Lung (tissue), 11 donors: ENCODE measurements at regions not wholly inside any gene's neighbourhood (a gene's known extent, or its start where the extent isn't known, plus 50 kb on each side); places are given as distances from the start of the nearest gene placed in this dataset.

Experiments
- ATAC-seq: fragments of 200-7000 bp; cut with Tn5 transposase; one replicate; pipeline ENCODE4 v1.9.1; 2020; ENCODE audit warnings: moderate number of reproducible peaks; ENCODE audit not compliant: insufficient read depth, low FRiP score
- DNase-seq, 3 donors: peaks; one replicate each; pipeline ENCODE4 v3.0.0-alpha.2; 2013 to 2017
- H3K27ac ChIP-seq, 2 donors: one replicate each; pipeline ENCODE4 v1.5.1; 2013; ENCODE audit warnings: mild to moderate bottlenecking in 2 of 2, moderate library complexity in 2 of 2, control low read depth in 1 of 2, inconsistent platforms in 1 of 2, low read depth in 1 of 2, low read length in 1 of 2
- H3K27me3 ChIP-seq, 3 donors: one replicate each; pipeline ENCODE4 v1.5.1; 2013; ENCODE audit warnings: low read length in 2 of 3; ENCODE audit not compliant: control insufficient read depth in 3 of 3, insufficient read depth in 3 of 3
- H3K36me3 ChIP-seq, 4 donors: one replicate each; pipeline ENCODE4 v1.5.1; 2013; ENCODE audit warnings: low read length in 4 of 4, mild to moderate bottlenecking in 1 of 4, moderate library complexity in 1 of 4; ENCODE audit not compliant: control insufficient read depth in 4 of 4, insufficient read depth in 4 of 4
- H3K4me1 ChIP-seq, 5 donors: one replicate each; pipeline ENCODE4 v1.5.1; 2013; ENCODE audit warnings: low read length in 5 of 5, mild to moderate bottlenecking in 2 of 5, moderate library complexity in 1 of 5; ENCODE audit not compliant: control insufficient read depth in 5 of 5, insufficient read depth in 5 of 5
- H3K4me3 ChIP-seq: one replicate; pipeline ENCODE4 v1.5.1; 2013; ENCODE audit warnings: mild to moderate bottlenecking, control low read depth, moderate library complexity
- H3K9ac ChIP-seq, 2 donors: one replicate each; pipeline ENCODE4 v1.5.1; 2013; ENCODE audit warnings: low read length in 2 of 2, control low read depth in 1 of 2; ENCODE audit not compliant: insufficient read depth in 1 of 2
- H3K9me3 ChIP-seq, 4 donors: one replicate each; pipeline ENCODE4 v1.5.1; 2013; ENCODE audit warnings: low read length in 3 of 4, mild to moderate bottlenecking in 1 of 4, moderate library complexity in 1 of 4; ENCODE audit not compliant: control insufficient read depth in 4 of 4, insufficient read depth in 3 of 4
- WGBS, 2 donors: extraction: QIAGEN DNeasy Blood & Tissue Kit; methylation state at CpG; one replicate each; pipeline ENCODE4 v1.1.7; 2013; 5-methylcytosine and 5-hydroxymethylcytosine counted together
- TF ChIP-seq, protein P1 (sequence below): IDR thresholded peaks from 2 replicates; pipeline ENCODE4 v1.5.1; 2012; ENCODE audit warnings: mild to moderate bottlenecking; ENCODE audit errors: control extremely low read depth, extremely low read depth
- donor health status: control.
- donor health status: control.
- donor health status: Bipolar disorder and iron deficiency.
- donor health status: healthy.
- donor health status: DM: yes; HTN: yes; CAD: no.

DNA sequence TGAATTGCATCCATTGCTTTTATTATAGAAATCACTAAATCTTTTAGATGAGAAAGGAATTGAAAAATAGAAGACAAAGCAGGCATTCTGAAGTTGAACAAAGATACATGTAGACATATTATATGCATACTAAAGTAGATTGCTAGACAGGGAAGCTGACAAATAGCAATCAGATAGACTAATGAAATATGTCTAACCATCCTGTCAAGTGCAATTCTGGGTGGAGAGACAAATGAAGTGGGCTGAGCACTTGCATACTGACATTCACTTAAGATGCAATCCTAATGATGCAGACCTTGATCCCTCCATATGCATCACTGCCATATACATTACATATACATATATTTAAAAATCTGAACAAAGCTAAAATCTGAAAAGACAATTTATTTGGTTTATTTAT is 1130.0 kb upstream of the CDH6 start:
- ATAC-seq = no peak

DNA sequence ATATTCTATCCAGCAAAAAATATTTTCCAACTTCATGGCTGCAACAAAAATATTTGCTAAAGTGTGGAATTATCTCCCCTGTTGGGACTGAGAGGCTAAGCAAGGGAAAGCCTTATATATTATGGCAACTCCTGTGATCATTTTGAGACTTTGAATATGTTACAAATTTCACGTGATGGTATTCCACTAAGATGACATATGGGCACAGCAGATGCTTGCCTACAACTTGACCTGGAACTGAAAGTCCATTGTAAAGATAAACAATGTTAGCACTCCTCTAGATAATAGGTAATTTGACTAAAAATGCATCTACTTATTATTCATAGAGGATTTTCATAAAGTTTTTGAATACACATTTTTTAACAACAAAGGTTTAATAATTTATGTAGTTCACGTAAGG is 1141.5 kb upstream of the CDH6 start:
- H3K9me3 ChIP-seq = no peaks in the 10 kb centered on the region
- ATAC-seq = no peak

More for the DNA sequence above, 1130.0 kb upstream of the CDH6 start:
- Histone ChIP-seq H3K27ac (no peak overlapping the region), H3K4me1 (no peaks in the 10 kb centered on the region), H3K9ac (no peak overlapping the region), H3K9me3 (no peaks in the 10 kb centered on the region), H3K4me3 (no peak overlapping the region), H3K36me3 (no peaks in the 10 kb centered on the region), H3K27me3 (no peaks in the 10 kb centered on the region)
- no peak for DNase-seq
- TF ChIP-seq, protein P1, sequence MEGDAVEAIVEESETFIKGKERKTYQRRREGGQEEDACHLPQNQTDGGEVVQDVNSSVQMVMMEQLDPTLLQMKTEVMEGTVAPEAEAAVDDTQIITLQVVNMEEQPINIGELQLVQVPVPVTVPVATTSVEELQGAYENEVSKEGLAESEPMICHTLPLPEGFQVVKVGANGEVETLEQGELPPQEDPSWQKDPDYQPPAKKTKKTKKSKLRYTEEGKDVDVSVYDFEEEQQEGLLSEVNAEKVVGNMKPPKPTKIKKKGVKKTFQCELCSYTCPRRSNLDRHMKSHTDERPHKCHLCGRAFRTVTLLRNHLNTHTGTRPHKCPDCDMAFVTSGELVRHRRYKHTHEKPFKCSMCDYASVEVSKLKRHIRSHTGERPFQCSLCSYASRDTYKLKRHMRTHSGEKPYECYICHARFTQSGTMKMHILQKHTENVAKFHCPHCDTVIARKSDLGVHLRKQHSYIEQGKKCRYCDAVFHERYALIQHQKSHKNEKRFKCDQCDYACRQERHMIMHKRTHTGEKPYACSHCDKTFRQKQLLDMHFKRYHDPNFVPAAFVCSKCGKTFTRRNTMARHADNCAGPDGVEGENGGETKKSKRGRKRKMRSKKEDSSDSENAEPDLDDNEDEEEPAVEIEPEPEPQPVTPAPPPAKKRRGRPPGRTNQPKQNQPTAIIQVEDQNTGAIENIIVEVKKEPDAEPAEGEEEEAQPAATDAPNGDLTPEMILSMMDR = no peak

DNA sequence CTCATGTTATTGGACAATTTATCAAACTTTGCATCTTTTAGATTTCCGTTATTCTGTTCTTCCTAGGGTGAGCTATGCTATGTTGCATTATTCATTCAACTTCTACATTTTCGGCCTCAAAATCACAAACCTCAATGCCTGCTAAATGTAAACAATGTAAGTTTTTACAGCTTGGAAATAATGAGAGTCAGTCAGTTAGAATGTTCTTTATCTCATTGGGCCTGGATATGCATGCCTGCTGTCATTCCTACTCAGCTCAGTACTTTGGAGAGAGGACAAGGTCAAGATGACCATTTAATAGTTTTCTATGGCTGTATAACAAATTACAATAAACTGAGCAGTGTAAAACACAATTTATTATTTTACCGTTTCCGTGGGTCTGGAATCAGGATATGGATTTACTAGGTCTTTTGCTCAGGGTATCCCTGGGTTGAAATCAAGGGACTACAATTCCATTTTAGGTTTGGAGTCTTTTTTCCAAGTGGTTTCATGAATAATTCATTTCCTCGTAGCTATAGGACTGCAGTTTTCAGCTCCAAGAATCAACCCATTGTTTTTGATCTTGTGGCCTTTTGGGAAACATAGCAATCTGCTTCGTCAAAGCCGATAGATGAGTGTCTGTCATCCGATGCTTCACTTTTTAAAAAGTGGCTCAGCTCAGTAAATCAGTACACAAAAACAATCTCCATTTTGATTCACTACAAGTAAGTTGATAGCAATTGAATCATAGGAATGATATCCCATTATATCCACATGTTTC is 1143.2 kb upstream of the CDH6 start:
- Histone ChIP-seq H3K27me3 (no peaks in the 10 kb centered on the region), H3K4me1 (no peaks in the 10 kb centered on the region), H3K9ac (no peak overlapping the region), H3K27ac (no peak overlapping the region), H3K4me3 (no peak overlapping the region), H3K9me3 (no peaks in the 10 kb centered on the region), H3K36me3 (no peaks in the 10 kb centered on the region)
- WGBS, 2 donors = 89 to 90% methylated on average over 8 of the region's 8 CpGs
- TF ChIP-seq, protein P1 = no peak
- DNase-seq (no peak), ATAC-seq (no peak)

More for the DNA sequence above, 1141.5 kb upstream of the CDH6 start:
- Histone ChIP-seq H3K9ac (no peak overlapping the region), H3K27ac (no peak overlapping the region), H3K4me1 (no peaks in the 10 kb centered on the region), H3K36me3 (no peaks in the 10 kb centered on the region), H3K27me3 (no peaks in the 10 kb centered on the region), H3K4me3 (no peak overlapping the region)
- TF ChIP-seq, protein P1 = no peak
- DNase-seq = no peak
- WGBS, 2 donors = 75 to 78% methylated on average over 2 of the region's 2 CpGs

DNA sequence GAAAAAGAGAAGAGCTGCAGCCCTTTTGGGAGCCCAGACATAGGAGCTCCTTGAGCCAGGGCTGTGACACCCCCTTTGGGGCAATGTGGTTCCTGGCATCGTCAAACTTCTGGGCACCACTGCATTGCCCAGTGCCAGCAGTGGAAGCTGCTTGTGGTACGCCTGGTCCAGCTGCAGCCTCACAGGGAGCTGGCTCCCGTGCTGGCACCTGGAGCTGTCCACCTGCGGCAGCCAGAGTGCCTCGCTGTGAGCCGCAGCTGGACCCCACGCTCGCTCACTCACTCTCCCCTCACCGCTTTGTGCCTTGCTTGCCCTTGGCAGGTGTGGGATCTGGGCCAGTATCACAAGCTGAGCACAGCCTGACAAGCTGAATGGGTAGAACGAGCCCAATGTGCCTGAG is 1150.8 kb upstream of the CDH6 start:
- 88 to 90% methylated on average over 10 of the region's 10 CpGs for WGBS, 2 donors
- H3K4me3 ChIP-seq = no peak overlapping the region

More for the DNA sequence above, 1150.8 kb upstream of the CDH6 start:
- Histone ChIP-seq H3K9me3 (peaks cover 0 to 2% (median 0%) of the 10 kb centered on the region in 4 donors), H3K36me3 (no peaks in the 10 kb centered on the region), H3K9ac (no peak overlapping the region), H3K4me1 (no peaks in the 10 kb centered on the region), H3K27ac (no peak overlapping the region), H3K27me3 (no peaks in the 10 kb centered on the region)
- no peak for ATAC-seq
- TF ChIP-seq, protein P1 = no peak
- DNase-seq = no peak
